Osteoblast (primary cell): ENCODE measurements at regions not wholly inside any gene's neighbourhood (a gene's known extent, or its start where the extent isn't known, plus 50 kb on each side); places are given as distances from the start of the nearest gene placed in this dataset.

ENCODE experiments used
- DNase-seq: peaks from one replicate; pipeline ENCODE4 v3.0.0; 2011; ENCODE audit warnings: low spot score, mixed read lengths; ENCODE audit not compliant: insufficient read length; ENCODE audit errors: missing footprints
- H2AFZ ChIP-seq: 2 replicates; pipeline ENCODE4 v1.6.0; 2011; ENCODE audit warnings: mild to moderate bottlenecking, low read length
- H3K27ac ChIP-seq: 2 replicates; pipeline ENCODE4 v1.5.1; 2011; ENCODE audit warnings: mild to moderate bottlenecking, low read depth, low read length, moderate library complexity
- H3K27me3 ChIP-seq: 2 replicates; pipeline ENCODE4 v1.6.0; 2012; ENCODE audit warnings: mild to moderate bottlenecking, control low read depth, inconsistent platforms, low read length, moderate library complexity; ENCODE audit not compliant: insufficient read depth
- H3K36me3 ChIP-seq: 2 replicates; pipeline ENCODE4 v1.5.1; 2011; ENCODE audit warnings: mild to moderate bottlenecking, low read length, control low read depth, moderate library complexity; ENCODE audit not compliant: insufficient read depth
- H3K4me1 ChIP-seq: 2 replicates; pipeline ENCODE4 v1.5.1; 2011; ENCODE audit warnings: mild to moderate bottlenecking, low read length, control low read depth, moderate library complexity; ENCODE audit not compliant: insufficient read depth
- H3K4me2 ChIP-seq: 2 replicates; pipeline ENCODE4 v1.6.0; 2011; ENCODE audit warnings: mild to moderate bottlenecking, low read length; ENCODE audit not compliant: insufficient read depth
- H3K4me3 ChIP-seq: fragments of 200-600 bp; sonication (generic); 3 replicates; pipeline ENCODE4 v1.5.1; 2012; ENCODE audit warnings: mild to moderate bottlenecking, low read length, inconsistent platforms; ENCODE audit not compliant: insufficient read depth
- H3K79me2 ChIP-seq: 2 replicates; pipeline ENCODE4 v1.6.0; 2012; ENCODE audit warnings: mild to moderate bottlenecking, low read length, control low read depth, inconsistent platforms; ENCODE audit not compliant: insufficient read depth
- H3K9me3 ChIP-seq: 2 replicates; pipeline ENCODE4 v1.5.1; 2011; ENCODE audit warnings: low read depth, low read length, control low read depth
- H4K20me1 ChIP-seq: 2 replicates; pipeline ENCODE4 v1.6.0; 2012; ENCODE audit warnings: mild to moderate bottlenecking, low read length, control low read depth; ENCODE audit not compliant: insufficient read depth
- CTCF ChIP-seq: IDR thresholded peaks from 2 replicates; pipeline ENCODE4 v1.5.1; 2011; ENCODE audit warnings: mild to moderate bottlenecking, low read depth, low read length, moderate library complexity; ENCODE audit errors: extremely low read depth

GRCh38 chr5:61728287-61728686 lies 396.2 kb downstream of the ZSWIM6 start:
- H3K27ac ChIP-seq = no peak overlapping the region
- H3K4me1 ChIP-seq = no peaks in the 10 kb centered on the region
- H3K27me3 ChIP-seq = peaks cover 7% of the 10 kb centered on the region
- DNase-seq = no peak
- no peaks in the 10 kb centered on the region for H3K79me2 ChIP-seq
- H3K36me3 ChIP-seq = no peaks in the 10 kb centered on the region
- no peaks in the 10 kb centered on the region for H4K20me1 ChIP-seq
- no peak overlapping the region for H3K4me2 ChIP-seq
- H3K9me3 ChIP-seq = no peaks in the 10 kb centered on the region
- no peak overlapping the region for H3K4me3 ChIP-seq
- no peak for TF ChIP-seq CTCF
- no peak overlapping the region for H2AFZ ChIP-seq

GRCh38 chr5:61730866-61731265 lies 398.8 kb downstream of the ZSWIM6 start:
- no peak for DNase-seq
- TF ChIP-seq CTCF = no peak
- no peaks in the 10 kb centered on the region for H3K36me3 ChIP-seq
- no peaks in the 10 kb centered on the region for H3K79me2 ChIP-seq
- H2AFZ ChIP-seq = no peak overlapping the region
- H3K4me2 ChIP-seq = no peak overlapping the region
- no peaks in the 10 kb centered on the region for H4K20me1 ChIP-seq
- no peak overlapping the region for H3K4me3 ChIP-seq
- H3K27ac ChIP-seq = no peak overlapping the region
- no peaks in the 10 kb centered on the region for H3K9me3 ChIP-seq
- H3K27me3 ChIP-seq = peaks cover 7% of the 10 kb centered on the region
- H3K4me1 ChIP-seq = no peaks in the 10 kb centered on the region

GRCh38 chr5:61731267-61731945 lies 399.3 kb downstream of the ZSWIM6 start:
- Histone ChIP-seq H3K27me3 (peaks cover 7% of the 10 kb centered on the region), H2AFZ (no peak overlapping the region), H4K20me1 (no peaks in the 10 kb centered on the region), H3K36me3 (no peaks in the 10 kb centered on the region), H3K27ac (no peak overlapping the region), H3K9me3 (no peaks in the 10 kb centered on the region), H3K79me2 (no peaks in the 10 kb centered on the region), H3K4me3 (no peak overlapping the region), H3K4me2 (no peak overlapping the region), H3K4me1 (no peaks in the 10 kb centered on the region)
- no peak for TF ChIP-seq CTCF
- DNase-seq = no peak

GRCh38 chr5:61731946-61732314 lies 399.9 kb downstream of the ZSWIM6 start:
- H3K4me1 ChIP-seq = no peaks in the 10 kb centered on the region
- H3K27ac ChIP-seq = no peak overlapping the region
- DNase-seq = no peak
- no peaks in the 10 kb centered on the region for H3K79me2 ChIP-seq
- no peaks in the 10 kb centered on the region for H4K20me1 ChIP-seq
- no peak overlapping the region for H2AFZ ChIP-seq
- no peak for TF ChIP-seq CTCF
- H3K4me3 ChIP-seq = no peak overlapping the region
- H3K36me3 ChIP-seq = no peaks in the 10 kb centered on the region
- no peak overlapping the region for H3K4me2 ChIP-seq
- no peaks in the 10 kb centered on the region for H3K9me3 ChIP-seq
- peaks cover 7% of the 10 kb centered on the region for H3K27me3 ChIP-seq
